ENCODE measurements at regions not wholly inside any gene's neighbourhood (a gene's known extent, or its start where the extent isn't known, plus 50 kb on each side); places are given as distances from the start of the nearest gene placed in this dataset.

DNA sequence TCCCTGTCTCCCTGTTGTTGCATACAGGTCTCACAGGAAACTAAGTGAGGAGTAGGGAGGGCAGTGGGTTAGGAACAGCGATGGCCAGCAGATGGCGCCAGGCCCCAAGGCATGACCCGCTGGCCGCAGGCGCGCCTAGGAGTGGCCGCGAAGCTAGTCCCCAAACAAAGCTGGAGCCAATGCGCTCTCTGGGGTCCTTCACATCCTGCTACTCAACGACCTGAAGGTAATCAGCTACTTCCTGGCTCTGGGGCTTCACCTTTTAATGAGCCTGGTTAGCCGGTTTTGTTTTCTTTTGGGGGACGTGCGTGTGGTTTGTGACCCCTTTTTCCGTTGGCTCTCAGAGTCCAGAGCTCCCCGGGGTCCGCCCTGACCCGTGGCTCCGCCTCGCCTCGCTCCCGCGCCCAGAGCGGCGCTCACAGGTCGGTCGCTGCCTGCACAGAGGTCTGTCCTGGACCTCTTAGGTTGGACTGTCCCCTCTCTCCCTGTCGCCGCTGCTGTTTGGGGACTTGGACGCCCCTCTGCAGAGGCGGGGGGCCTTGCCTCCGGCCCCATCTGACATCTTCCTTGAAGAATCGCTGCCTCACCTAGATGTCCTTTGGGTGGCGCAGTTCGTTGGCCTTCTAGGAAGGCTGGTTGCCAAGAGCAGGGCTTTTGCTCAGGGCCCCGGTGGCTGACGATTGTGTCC lies 62.2 kb upstream of the GTF3A start (continued):
- TF ChIP-seq ATM (IDR thresholded peaks at IDR 0.05; ENCODE audit: borderline replicate concordance), result no peak
- TF ChIP-seq, protein P1, sequence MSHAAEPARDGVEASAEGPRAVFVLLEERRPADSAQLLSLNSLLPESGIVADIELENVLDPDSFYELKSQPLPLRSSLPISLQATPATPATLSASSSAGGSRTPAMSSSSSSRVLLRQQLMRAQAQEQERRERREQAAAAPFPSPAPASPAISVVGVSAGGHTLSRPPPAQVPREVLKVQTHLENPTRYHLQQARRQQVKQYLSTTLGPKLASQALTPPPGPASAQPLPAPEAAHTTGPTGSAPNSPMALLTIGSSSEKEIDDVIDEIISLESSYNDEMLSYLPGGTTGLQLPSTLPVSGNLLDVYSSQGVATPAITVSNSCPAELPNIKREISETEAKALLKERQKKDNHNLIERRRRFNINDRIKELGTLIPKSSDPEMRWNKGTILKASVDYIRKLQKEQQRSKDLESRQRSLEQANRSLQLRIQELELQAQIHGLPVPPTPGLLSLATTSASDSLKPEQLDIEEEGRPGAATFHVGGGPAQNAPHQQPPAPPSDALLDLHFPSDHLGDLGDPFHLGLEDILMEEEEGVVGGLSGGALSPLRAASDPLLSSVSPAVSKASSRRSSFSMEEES (CRISPR knock-in tag; IDR thresholded peaks at IDR 0.05), result no peak
- TF ChIP-seq NR2F6 (IDR thresholded peaks at IDR 0.05), result no peak
- TF ChIP-seq NR2F6 (CRISPR knock-in tag; IDR thresholded peaks at IDR 0.05), result peak; percentile 33; the same call in 1 of the 2 replicates
- TF ChIP-seq GABPA (IDR thresholded peaks at IDR 0.05; ENCODE audit: low read depth, low read length), result no peak
- no peak for TF ChIP-seq GABPA (CRISPR knock-in tag; IDR thresholded peaks at IDR 0.05; ENCODE audit: low read depth)
- TF ChIP-seq, protein P2, sequence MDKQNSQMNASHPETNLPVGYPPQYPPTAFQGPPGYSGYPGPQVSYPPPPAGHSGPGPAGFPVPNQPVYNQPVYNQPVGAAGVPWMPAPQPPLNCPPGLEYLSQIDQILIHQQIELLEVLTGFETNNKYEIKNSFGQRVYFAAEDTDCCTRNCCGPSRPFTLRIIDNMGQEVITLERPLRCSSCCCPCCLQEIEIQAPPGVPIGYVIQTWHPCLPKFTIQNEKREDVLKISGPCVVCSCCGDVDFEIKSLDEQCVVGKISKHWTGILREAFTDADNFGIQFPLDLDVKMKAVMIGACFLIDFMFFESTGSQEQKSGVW (CRISPR knock-in tag; IDR thresholded peaks at IDR 0.05; ENCODE audit: borderline replicate concordance), result no peak
- no peak for TF ChIP-seq ZNF496 (CRISPR knock-in tag; IDR thresholded peaks at IDR 0.05; ENCODE audit: insufficient replicate concordance)
- TF ChIP-seq HOXD1 (CRISPR knock-in tag; IDR thresholded peaks at IDR 0.05), result no peak
- TF ChIP-seq ZNF761 (CRISPR knock-in tag; conservative IDR thresholded peaks at IDR 0.05), result no peak
- TF ChIP-seq HNRNPLL (IDR thresholded peaks at IDR 0.05; ENCODE audit: low read depth, low read length, poor library complexity, severe bottlenecking), result peak; percentile 18
- TF ChIP-seq ZSCAN30 (CRISPR knock-in tag; IDR thresholded peaks at IDR 0.05), result no peak
- TF ChIP-seq, protein P3, sequence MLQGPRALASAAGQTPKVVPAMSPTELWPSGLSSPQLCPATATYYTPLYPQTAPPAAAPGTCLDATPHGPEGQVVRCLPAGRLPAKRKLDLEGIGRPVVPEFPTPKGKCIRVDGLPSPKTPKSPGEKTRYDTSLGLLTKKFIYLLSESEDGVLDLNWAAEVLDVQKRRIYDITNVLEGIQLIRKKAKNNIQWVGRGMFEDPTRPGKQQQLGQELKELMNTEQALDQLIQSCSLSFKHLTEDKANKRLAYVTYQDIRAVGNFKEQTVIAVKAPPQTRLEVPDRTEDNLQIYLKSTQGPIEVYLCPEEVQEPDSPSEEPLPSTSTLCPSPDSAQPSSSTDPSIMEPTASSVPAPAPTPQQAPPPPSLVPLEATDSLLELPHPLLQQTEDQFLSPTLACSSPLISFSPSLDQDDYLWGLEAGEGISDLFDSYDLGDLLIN (CRISPR knock-in tag; IDR thresholded peaks at IDR 0.05; ENCODE audit: borderline replicate concordance), result no peak
- TF ChIP-seq CREB1 (IDR thresholded peaks at IDR 0.05), result no peak
- no peak for TF ChIP-seq CREB1 (CRISPR knock-in tag; IDR thresholded peaks at IDR 0.05)
- no peak for TF ChIP-seq ZNF33B (CRISPR knock-in tag; IDR thresholded peaks at IDR 0.05)
- TF ChIP-seq KLF16 (CRISPR knock-in tag; IDR thresholded peaks at IDR 0.05), result no peak
- no peak for TF ChIP-seq ZSCAN22 (CRISPR knock-in tag; IDR thresholded peaks at IDR 0.05)
- TF ChIP-seq FOSL1 (CRISPR knock-in tag; IDR thresholded peaks at IDR 0.05; ENCODE audit: borderline replicate concordance), result no peak
- TF ChIP-seq, protein P4, sequence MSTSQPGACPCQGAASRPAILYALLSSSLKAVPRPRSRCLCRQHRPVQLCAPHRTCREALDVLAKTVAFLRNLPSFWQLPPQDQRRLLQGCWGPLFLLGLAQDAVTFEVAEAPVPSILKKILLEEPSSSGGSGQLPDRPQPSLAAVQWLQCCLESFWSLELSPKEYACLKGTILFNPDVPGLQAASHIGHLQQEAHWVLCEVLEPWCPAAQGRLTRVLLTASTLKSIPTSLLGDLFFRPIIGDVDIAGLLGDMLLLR (CRISPR knock-in tag; IDR thresholded peaks at IDR 0.05), result no peak
- no peak for TF ChIP-seq ZNF878 (CRISPR knock-in tag; IDR thresholded peaks at IDR 0.05)
- TF ChIP-seq DPF2 (CRISPR knock-in tag; IDR thresholded peaks at IDR 0.05; ENCODE audit: borderline replicate concordance, low read depth), result no peak
- TF ChIP-seq PLRG1 (conservative IDR thresholded peaks at IDR 0.05), result no peak
- no peak for TF ChIP-seq SMARCC2 (IDR thresholded peaks at IDR 0.05)
- 0 out of 2 replicates have a peak, but pooled peaks have one; percentile 57 for TF ChIP-seq ZNF598 (CRISPR knock-in tag; IDR thresholded peaks at IDR 0.05; ENCODE audit: borderline replicate concordance)
- TF ChIP-seq SOX6 (IDR thresholded peaks at IDR 0.05), result no peak
- TF ChIP-seq SOX6 (CRISPR knock-in tag; IDR thresholded peaks at IDR 0.05), result no peak
- no peak for TF ChIP-seq ZKSCAN5 (CRISPR knock-in tag; IDR thresholded peaks at IDR 0.05)
